Heart right ventricle (tissue), 16 donors: ENCODE measurements at regions not wholly inside any gene's neighbourhood (a gene's known extent, or its start where the extent isn't known, plus 50 kb on each side); places are given as distances from the start of the nearest gene placed in this dataset.

Experiments used
- ATAC-seq, 8 donors: fragments of 200-7000 bp; cut with Tn5 transposase; one replicate each; pipeline ENCODE4 v1.9.1; 2020; ENCODE audit warnings: mild to moderate bottlenecking in 8 of 8, moderate library complexity in 8 of 8, moderate number of reproducible peaks in 1 of 8
- DNase-seq, 2 donors: peaks; one replicate each; pipeline ENCODE4 v3.0.0-alpha.2; 2020
- H3K27ac ChIP-seq, 10 donors: fragments of 200-600 bp; sonication (generic) in 2 of 10; one replicate each; pipeline versions ENCODE4 v1.5.0 to v1.8.0; 2020 to 2022; ENCODE audit warnings: mild to moderate bottlenecking in 3 of 10
- H3K27me3 ChIP-seq, 7 donors: fragments of 200-600 bp; one replicate each; pipeline ENCODE4 v1.8.0; 2021 to 2022; ENCODE audit warnings: mild to moderate bottlenecking in 2 of 7
- H3K36me3 ChIP-seq, 9 donors: fragments of 200-600 bp; sonication (generic) in 1 of 9; one replicate each; pipeline versions ENCODE4 v1.5.0 to v1.8.0; 2020 to 2022; ENCODE audit warnings: mild to moderate bottlenecking in 2 of 9
- H3K4me1 ChIP-seq, 9 donors: fragments of 200-600 bp; sonication (generic) in 1 of 9; one replicate each; pipeline versions ENCODE4 v1.5.0 to v1.8.0; 2020 to 2022; ENCODE audit warnings: mild to moderate bottlenecking in 4 of 9
- H3K4me3 ChIP-seq, 10 donors: fragments of 200-600 bp; sonication (generic) in 2 of 10; one replicate each; pipeline versions ENCODE4 v1.5.0 to v1.8.0; 2020 to 2022; ENCODE audit warnings: mild to moderate bottlenecking in 7 of 10, moderate library complexity in 2 of 10
- H3K9me3 ChIP-seq, 11 donors: fragments of 200-600 bp in 10 of 11; sonication (generic) in 2 of 11; one replicate each; pipeline versions ENCODE4 v1.5.0 to v1.8.0; 2013 to 2022; ENCODE audit warnings: mild to moderate bottlenecking in 2 of 11, control low read depth in 1 of 11, moderate library complexity in 1 of 11
- CTCF ChIP-seq, 9 donors: fragments of 200-600 bp; sonication (generic) in 2 of 9; IDR thresholded peaks; one replicate each; pipeline versions ENCODE4 v1.5.0 to v1.8.0; 2021 to 2022; ENCODE audit warnings: antibody characterized with exemption in 9 of 9, mild to moderate bottlenecking in 5 of 9, moderate library complexity in 1 of 9
- WGBS, 2 donors: extraction: QIAGEN DNeasy Blood & Tissue Kit; methylation state at CpG; one replicate each; pipeline ENCODE4 v1.1.7; 2013; ENCODE audit warnings: inconsistent platforms in 1 of 2; 5-methylcytosine and 5-hydroxymethylcytosine counted together
- intact Hi-C, 10 donors: fragments of 100-400 bp; cut with DNase I; formaldehyde crosslinking; loops; one replicate each; pipeline versions ENCODE4 v1.11.1 to v1.14.2; 2022
- donor health status: Arrhythmogenic right ventricular cardiomyopathy.
- donor health status: ischemic (EF 13 %, LVEDD 7.1; RV severe dilation, severe dysfunction).
- donor health status: healthy with polysubstance abuse.
- donor health status: DM: no; HTN: yes; CAD: no.
- donor health status: DM: no; HTN: no; CAD: no.
- donor health status: ischemic (EF 25% LVEDD 6.9; RV normal size, moderate dysfunction).
- donor health status: ischemic (EF 25% LVEDD 5.7; RV mildly dilated, moderate dysfunction).
- donor health status: healthy.
- donor health status: DM: yes; HTN: yes; CAD: no.
- donor health status: Ischemic cardiomyopathy.
- donor health status: ischemic (EF 35%, LVEDD 5.7; RV mildly dilated, moderate dysfunction).
- donor health status: nonischemic (EF 11% LVEDD 7.7; RV severe dilation, severe dysfunction).
- donor health status: DM: yes; HTN: yes; CAD: no.
- donor health status: PGD.
- donor health status: ischemic (EF 29% LVEDD 5.4; RV normal size, mild dysfunction).
- donor health status: nonischemic (EF 23%, LVEDD 6.1; RV moderate dilation, normal function).

- H3K36me3 ChIP-seq = no peaks in the 10 kb centered on the region
- TF ChIP-seq CTCF (IDR thresholded peaks at IDR 0.05) = no peak
- ATAC-seq (no peak), DNase-seq (no peak)
- no peak overlapping the region for H3K27ac ChIP-seq
- H3K4me3 ChIP-seq = no peak overlapping the region
- H3K4me1 ChIP-seq = peaks cover 0 to 5% (median 0%) of the 10 kb centered on the region in 9 donors
- WGBS, 2 donors = 91 to 97% methylated on average over 1 of the region's 1 CpG
- H3K9me3 ChIP-seq = peaks cover 0 to 17% (median 11%) of the 10 kb centered on the region in 11 donors
- no peaks in the 10 kb centered on the region for H3K27me3 ChIP-seq
- intact Hi-C loops = no loop called here
Observed at GRCh38 chr1:218969006-218969405, 204.7 kb upstream of the LYPLAL1 start.

- H3K9me3 ChIP-seq = peaks cover 0 to 17% (median 11%) of the 10 kb centered on the region in 11 donors
- no peak for TF ChIP-seq CTCF (IDR thresholded peaks at IDR 0.05)
- no peak for ATAC-seq
- H3K27ac ChIP-seq = no peak overlapping the region
- intact Hi-C loops = no loop called here
- no peaks in the 10 kb centered on the region for H3K27me3 ChIP-seq
- peaks cover 0 to 5% (median 0%) of the 10 kb centered on the region in 9 donors for H3K4me1 ChIP-seq
- DNase-seq = no peak
- 90 to 92% methylated on average over 6 of the region's 6 CpGs for WGBS, 2 donors
- H3K36me3 ChIP-seq = no peaks in the 10 kb centered on the region
- H3K4me3 ChIP-seq = no peak overlapping the region
Observed at GRCh38 chr1:218970397-218970990, 203.2 kb upstream of the LYPLAL1 start.

- Histone ChIP-seq H3K4me1 (peaks cover 0 to 5% (median 0%) of the 10 kb centered on the region in 9 donors), H3K36me3 (no peaks in the 10 kb centered on the region), H3K27me3 (no peaks in the 10 kb centered on the region), H3K27ac (no peak overlapping the region), H3K4me3 (no peak overlapping the region), H3K9me3 (peaks cover 0 to 17% (median 11%) of the 10 kb centered on the region in 11 donors)
- ATAC-seq (peak in 6 of 8 donors; percentile 19 to 75 (median 45)), DNase-seq (no peak)
- intact Hi-C loops = no loop called here
- no peak for TF ChIP-seq CTCF (IDR thresholded peaks at IDR 0.05)
- WGBS, 2 donors = 23 to 44% methylated on average over 1 of the region's 1 CpG
Observed at GRCh38 chr1:218971156-218971555, 202.5 kb upstream of the LYPLAL1 start.

DNA sequence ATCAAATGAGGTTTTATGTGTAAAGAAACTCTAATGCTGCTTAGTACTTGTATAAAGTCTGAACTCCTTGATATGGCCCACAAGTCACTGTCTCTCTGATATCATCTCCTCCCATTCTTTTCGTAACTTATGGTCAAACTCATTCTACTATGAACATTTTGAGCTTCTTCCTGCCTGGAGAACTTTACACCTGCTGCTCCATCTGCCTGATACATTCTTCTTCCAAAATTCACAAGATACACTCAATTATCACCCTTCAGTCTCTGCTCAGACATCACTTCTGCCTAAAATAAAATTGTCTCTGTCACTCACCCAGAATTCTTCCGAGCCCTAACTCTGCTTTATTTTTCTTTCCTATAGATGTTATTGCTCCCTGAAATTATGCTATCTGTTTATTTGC lies 192.8 kb upstream of the LYPLAL1 start:
- intact Hi-C loops = no loop called here
- TF ChIP-seq CTCF (IDR thresholded peaks at IDR 0.05) = no peak
- ATAC-seq = no peak
- H3K36me3 ChIP-seq = no peaks in the 10 kb centered on the region
- no peak overlapping the region for H3K4me3 ChIP-seq
- no peak overlapping the region for H3K27ac ChIP-seq
- no peaks in the 10 kb centered on the region for H3K27me3 ChIP-seq
- H3K4me1 ChIP-seq = no peaks in the 10 kb centered on the region
- H3K9me3 ChIP-seq = peaks cover 0 to 7% (median 0%) of the 10 kb centered on the region in 11 donors
- 95% methylated on average over 2 of the region's 2 CpGs for WGBS, 2 donors
- DNase-seq = no peak
